Neural progenitor cell (in vitro differentiated cells): ENCODE measurements at regions not wholly inside any gene's neighbourhood (a gene's known extent, or its start where the extent isn't known, plus 50 kb on each side); places are given as distances from the start of the nearest gene placed in this dataset.

Source experiments
- CTCF ChIP-seq: fragments of 200-600 bp; sonication (generic); IDR thresholded peaks from 2 replicates; pipeline ENCODE4 v1.5.1; 2017; ENCODE audit warnings: antibody characterized with exemption, mild to moderate bottlenecking
- EZH2 ChIP-seq: fragments of 200-600 bp; sonication (generic); IDR thresholded peaks from 2 replicates; pipeline ENCODE4 v1.6.1; 2017; ENCODE audit warnings: antibody characterized with exemption, mild to moderate bottlenecking, moderate library complexity

DNA sequence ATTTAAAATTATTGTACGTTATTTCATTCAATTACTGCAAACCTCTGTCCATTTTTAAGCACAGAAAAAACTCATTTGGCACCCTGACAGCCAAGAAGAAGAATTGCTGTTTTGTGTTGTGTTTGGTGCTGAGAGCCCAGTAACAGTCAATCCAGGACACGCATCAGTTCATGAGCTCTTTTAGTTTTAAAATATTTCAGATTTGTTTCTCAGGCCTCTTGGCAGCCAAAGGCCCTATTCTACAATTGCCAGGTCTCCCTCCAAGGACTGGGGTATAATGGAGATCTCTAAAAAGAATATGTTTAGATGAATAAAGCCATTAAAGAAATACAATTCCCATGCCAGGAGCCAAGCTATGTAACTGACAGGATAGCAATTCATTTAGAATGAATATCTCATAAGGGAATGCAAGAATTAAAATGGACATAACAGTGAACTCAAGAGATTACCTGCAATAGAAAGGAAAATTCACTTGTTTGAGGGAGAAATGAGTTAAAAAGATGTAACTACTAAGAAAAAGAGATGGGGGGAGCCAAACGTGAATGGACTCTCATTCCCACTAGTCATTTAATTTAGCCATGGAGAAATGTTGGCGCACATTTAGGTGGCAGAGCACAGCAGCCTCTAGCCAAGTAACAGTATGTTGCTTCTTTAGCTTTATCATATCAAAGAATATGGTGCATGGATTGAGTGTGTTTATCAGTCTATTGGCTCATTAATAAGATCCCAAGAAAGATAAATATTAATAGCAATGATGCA lies 140.6 kb upstream of the PELI2 start:
- no peak for TF ChIP-seq CTCF
- TF ChIP-seq EZH2 = no peak
